ENCODE measurements at regions not wholly inside any gene's neighbourhood (a gene's known extent, or its start where the extent isn't known, plus 50 kb on each side); places are given as distances from the start of the nearest gene placed in this dataset.

DNA sequence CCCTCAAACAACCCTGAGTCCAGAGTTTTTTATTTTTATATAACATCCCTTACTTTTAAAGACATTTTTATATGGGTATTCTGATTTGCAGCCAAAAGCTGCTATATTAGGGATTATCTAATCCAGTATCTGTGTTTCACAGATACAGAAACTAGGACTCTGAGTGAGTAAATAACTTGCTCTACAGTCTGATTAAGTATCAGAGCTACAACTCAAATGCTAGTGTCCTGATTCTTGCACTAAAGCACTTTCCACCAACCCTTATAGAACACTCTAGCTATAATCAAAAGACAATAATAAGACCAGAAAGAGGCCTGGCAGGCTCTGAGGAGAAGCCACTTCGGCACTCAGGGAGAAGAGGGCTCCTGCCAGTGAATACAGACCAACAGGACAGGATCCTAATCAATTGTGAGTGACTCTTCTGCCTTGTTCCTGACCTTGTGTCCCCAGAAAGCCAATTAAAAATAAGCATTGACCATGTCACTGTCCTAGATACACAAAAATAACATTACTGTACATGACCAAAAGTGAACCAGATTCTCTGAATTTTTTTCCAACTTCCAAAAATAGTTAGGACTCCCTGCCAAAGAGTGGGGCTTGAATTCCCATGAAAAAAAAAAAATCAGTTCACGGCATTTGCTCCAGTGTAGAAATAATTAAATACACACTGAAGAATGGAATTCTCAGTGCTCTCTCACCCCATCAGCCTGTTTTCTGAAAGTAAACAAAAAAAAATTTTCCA lies 63.6 kb upstream of the MAP3K1 start:
- H3K9me2 ChIP-seq (ENCODE audit: insufficient read depth, low read length), result no peaks in the 10 kb centered on the region
- no peak for TF ChIP-seq EP300 (conservative IDR thresholded peaks at IDR 0.05; ENCODE audit: poor library complexity, severe bottlenecking)
- TF ChIP-seq RAD21 (conservative IDR thresholded peaks at IDR 0.05), result no peak
- TF ChIP-seq, protein P1, sequence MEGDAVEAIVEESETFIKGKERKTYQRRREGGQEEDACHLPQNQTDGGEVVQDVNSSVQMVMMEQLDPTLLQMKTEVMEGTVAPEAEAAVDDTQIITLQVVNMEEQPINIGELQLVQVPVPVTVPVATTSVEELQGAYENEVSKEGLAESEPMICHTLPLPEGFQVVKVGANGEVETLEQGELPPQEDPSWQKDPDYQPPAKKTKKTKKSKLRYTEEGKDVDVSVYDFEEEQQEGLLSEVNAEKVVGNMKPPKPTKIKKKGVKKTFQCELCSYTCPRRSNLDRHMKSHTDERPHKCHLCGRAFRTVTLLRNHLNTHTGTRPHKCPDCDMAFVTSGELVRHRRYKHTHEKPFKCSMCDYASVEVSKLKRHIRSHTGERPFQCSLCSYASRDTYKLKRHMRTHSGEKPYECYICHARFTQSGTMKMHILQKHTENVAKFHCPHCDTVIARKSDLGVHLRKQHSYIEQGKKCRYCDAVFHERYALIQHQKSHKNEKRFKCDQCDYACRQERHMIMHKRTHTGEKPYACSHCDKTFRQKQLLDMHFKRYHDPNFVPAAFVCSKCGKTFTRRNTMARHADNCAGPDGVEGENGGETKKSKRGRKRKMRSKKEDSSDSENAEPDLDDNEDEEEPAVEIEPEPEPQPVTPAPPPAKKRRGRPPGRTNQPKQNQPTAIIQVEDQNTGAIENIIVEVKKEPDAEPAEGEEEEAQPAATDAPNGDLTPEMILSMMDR (IDR thresholded peaks at IDR 0.05; ENCODE audit: poor library complexity, severe bottlenecking), result no peak
- TF ChIP-seq, protein P2, sequence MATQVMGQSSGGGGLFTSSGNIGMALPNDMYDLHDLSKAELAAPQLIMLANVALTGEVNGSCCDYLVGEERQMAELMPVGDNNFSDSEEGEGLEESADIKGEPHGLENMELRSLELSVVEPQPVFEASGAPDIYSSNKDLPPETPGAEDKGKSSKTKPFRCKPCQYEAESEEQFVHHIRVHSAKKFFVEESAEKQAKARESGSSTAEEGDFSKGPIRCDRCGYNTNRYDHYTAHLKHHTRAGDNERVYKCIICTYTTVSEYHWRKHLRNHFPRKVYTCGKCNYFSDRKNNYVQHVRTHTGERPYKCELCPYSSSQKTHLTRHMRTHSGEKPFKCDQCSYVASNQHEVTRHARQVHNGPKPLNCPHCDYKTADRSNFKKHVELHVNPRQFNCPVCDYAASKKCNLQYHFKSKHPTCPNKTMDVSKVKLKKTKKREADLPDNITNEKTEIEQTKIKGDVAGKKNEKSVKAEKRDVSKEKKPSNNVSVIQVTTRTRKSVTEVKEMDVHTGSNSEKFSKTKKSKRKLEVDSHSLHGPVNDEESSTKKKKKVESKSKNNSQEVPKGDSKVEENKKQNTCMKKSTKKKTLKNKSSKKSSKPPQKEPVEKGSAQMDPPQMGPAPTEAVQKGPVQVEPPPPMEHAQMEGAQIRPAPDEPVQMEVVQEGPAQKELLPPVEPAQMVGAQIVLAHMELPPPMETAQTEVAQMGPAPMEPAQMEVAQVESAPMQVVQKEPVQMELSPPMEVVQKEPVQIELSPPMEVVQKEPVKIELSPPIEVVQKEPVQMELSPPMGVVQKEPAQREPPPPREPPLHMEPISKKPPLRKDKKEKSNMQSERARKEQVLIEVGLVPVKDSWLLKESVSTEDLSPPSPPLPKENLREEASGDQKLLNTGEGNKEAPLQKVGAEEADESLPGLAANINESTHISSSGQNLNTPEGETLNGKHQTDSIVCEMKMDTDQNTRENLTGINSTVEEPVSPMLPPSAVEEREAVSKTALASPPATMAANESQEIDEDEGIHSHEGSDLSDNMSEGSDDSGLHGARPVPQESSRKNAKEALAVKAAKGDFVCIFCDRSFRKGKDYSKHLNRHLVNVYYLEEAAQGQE (IDR thresholded peaks at IDR 0.05; ENCODE audit: borderline replicate concordance), result no peak
- TF ChIP-seq EZH2 (IDR thresholded peaks at IDR 0.05; ENCODE audit: borderline replicate concordance, insufficient read depth, low read length, poor library complexity, severe bottlenecking), result no peak
- TF ChIP-seq SMC3 (conservative IDR thresholded peaks at IDR 0.05; ENCODE audit: poor library complexity), result no peak
- TF ChIP-seq POLR2AphosphoS5 (IDR thresholded peaks at IDR 0.05), result no peak
- no peak for TF ChIP-seq TAF1 (IDR thresholded peaks at IDR 0.05; ENCODE audit: low read depth)
- no peak for TF ChIP-seq MXI1 (conservative IDR thresholded peaks at IDR 0.05; ENCODE audit: poor library complexity, severe bottlenecking)
- no peaks in the 10 kb centered on the region for H3K27me3 ChIP-seq (ENCODE audit: insufficient read depth, low read depth, low read length)
- no peak overlapping the region for H3K27ac ChIP-seq (ENCODE audit: low read length)
- no peaks in the 10 kb centered on the region for H4K20me1 ChIP-seq (ENCODE audit: insufficient read depth)
- no peak overlapping the region for H2AFZ ChIP-seq (ENCODE audit: low read depth, low read length)
- H3K9me3 ChIP-seq (ENCODE audit: low read length), result no peaks in the 10 kb centered on the region
- H3K4me2 ChIP-seq (ENCODE audit: low read length), result no peak overlapping the region
- H3K4me3 ChIP-seq (ENCODE audit: low read length), result no peak overlapping the region
- no peaks in the 10 kb centered on the region for H3K79me2 ChIP-seq (replicated peaks; ENCODE audit: insufficient read depth, low read length)
- H3K36me3 ChIP-seq (ENCODE audit: insufficient read depth, low read length), result no peaks in the 10 kb centered on the region
- no peaks in the 10 kb centered on the region for H3F3A ChIP-seq (ENCODE audit: insufficient read depth, low read length, poor library complexity, severe bottlenecking)
- H3K9ac ChIP-seq (ENCODE audit: low read length), result no peak overlapping the region

DNA sequence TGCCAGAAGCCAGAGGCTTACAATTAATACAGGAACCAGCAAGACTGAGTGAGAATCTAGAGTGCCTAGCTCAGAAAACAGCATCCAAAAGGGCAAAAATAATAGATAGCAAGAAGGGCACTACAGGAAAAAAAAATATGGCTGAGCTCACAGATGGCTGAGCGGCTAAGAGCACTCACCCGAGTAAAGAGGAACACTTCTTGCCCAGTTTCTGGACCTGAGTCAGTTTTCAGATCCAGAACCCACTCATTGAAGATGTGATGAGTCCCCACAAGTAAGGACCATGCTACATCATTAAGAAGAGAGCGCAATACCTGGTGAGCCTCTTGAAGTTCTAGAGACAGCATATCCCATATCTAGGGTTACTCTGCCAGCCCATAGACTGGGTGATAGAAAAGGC lies 65.5 kb upstream of the MAP3K1 start:
- no peaks in the 10 kb centered on the region for H3K9me3 ChIP-seq (ENCODE audit: low read length)
- no peak overlapping the region for H2AFZ ChIP-seq (ENCODE audit: low read depth, low read length)
- no peaks in the 10 kb centered on the region for H3F3A ChIP-seq (ENCODE audit: insufficient read depth, low read length, poor library complexity, severe bottlenecking)
- no peaks in the 10 kb centered on the region for H4K20me1 ChIP-seq (ENCODE audit: insufficient read depth)
- H3K9me2 ChIP-seq (ENCODE audit: insufficient read depth, low read length), result no peaks in the 10 kb centered on the region
- H3K4me3 ChIP-seq (ENCODE audit: low read length), result no peak overlapping the region
- no peak overlapping the region for H3K4me2 ChIP-seq (ENCODE audit: low read length)
- H3K36me3 ChIP-seq (ENCODE audit: insufficient read depth, low read length), result no peaks in the 10 kb centered on the region
- H3K79me2 ChIP-seq (replicated peaks; ENCODE audit: insufficient read depth, low read length), result no peaks in the 10 kb centered on the region
- no peak overlapping the region for H3K9ac ChIP-seq (ENCODE audit: low read length)
- H3K27ac ChIP-seq (ENCODE audit: low read length), result no peak overlapping the region
- no peak for TF ChIP-seq POLR2AphosphoS5 (IDR thresholded peaks at IDR 0.05)
- no peak for TF ChIP-seq MXI1 (conservative IDR thresholded peaks at IDR 0.05; ENCODE audit: poor library complexity, severe bottlenecking)
- no peak for TF ChIP-seq SMC3 (conservative IDR thresholded peaks at IDR 0.05; ENCODE audit: poor library complexity)
- TF ChIP-seq, protein P2 (IDR thresholded peaks at IDR 0.05; ENCODE audit: borderline replicate concordance), result no peak
- TF ChIP-seq TAF1 (IDR thresholded peaks at IDR 0.05; ENCODE audit: low read depth), result no peak
- TF ChIP-seq EP300 (conservative IDR thresholded peaks at IDR 0.05; ENCODE audit: poor library complexity, severe bottlenecking), result no peak
- TF ChIP-seq, protein P1 (IDR thresholded peaks at IDR 0.05; ENCODE audit: poor library complexity, severe bottlenecking), result no peak
- TF ChIP-seq EZH2 (IDR thresholded peaks at IDR 0.05; ENCODE audit: borderline replicate concordance, insufficient read depth, low read length, poor library complexity, severe bottlenecking), result no peak
- no peak for TF ChIP-seq RAD21 (conservative IDR thresholded peaks at IDR 0.05)
- no peaks in the 10 kb centered on the region for H3K27me3 ChIP-seq (ENCODE audit: insufficient read depth, low read depth, low read length)
